ENCODE measurements at regions not wholly inside any gene's neighbourhood (a gene's known extent, or its start where the extent isn't known, plus 50 kb on each side); places are given as distances from the start of the nearest gene placed in this dataset.

DNA sequence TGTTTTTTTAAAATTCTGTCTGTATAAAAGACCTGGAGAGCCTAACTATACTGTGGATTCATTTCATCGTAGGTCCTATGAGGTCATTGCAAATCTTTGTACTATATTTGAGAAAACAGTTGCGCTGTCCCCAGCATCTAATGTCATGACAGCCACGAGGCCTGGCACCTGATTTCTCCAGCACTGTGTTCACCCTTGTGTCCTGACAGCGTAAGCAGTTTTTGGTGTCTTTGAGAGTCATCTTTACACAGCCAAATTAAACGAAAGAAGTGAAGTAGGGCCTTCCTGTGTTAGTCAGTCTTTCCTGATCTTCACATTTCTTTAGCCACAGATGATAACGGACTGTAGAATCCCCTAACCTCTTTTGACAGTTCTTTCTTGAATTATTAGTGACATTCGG is 70.6 kb upstream of the PHACTR2 start:
- TF ChIP-seq CTCF (conservative IDR thresholded peaks at IDR 0.05) (no peak), ZFX (IDR thresholded peaks at IDR 0.05) (no peak)
